ENCODE measurements at regions not wholly inside any gene's neighbourhood (a gene's known extent, or its start where the extent isn't known, plus 50 kb on each side); places are given as distances from the start of the nearest gene placed in this dataset.

GRCh38 chr18:41315134-41315533 lies 639.9 kb upstream of the PIK3C3 start:
- Histone ChIP-seq H3K9me2 (replicated peaks; ENCODE audit: low read length) (no peaks in the 10 kb centered on the region), H3K9ac (ENCODE audit: low read length) (no peak overlapping the region), H3K4me2 (ENCODE audit: low read length) (no peak overlapping the region), H4K20me1 (ENCODE audit: low read length) (no peaks in the 10 kb centered on the region), H3K27ac (ENCODE audit: low read length) (no peak overlapping the region), H3K79me2 (ENCODE audit: low read length) (no peaks in the 10 kb centered on the region), H3K4me1 (ENCODE audit: insufficient read depth, low read length) (no peaks in the 10 kb centered on the region), H3K27me3 (ENCODE audit: low read length) (no peaks in the 10 kb centered on the region), H3K9me3 (ENCODE audit: low read length) (no peaks in the 10 kb centered on the region), H2AFZ (ENCODE audit: low read length) (no peak overlapping the region), H3K4me3 (ENCODE audit: low read length) (no peak overlapping the region), H3K36me3 (ENCODE audit: low read depth, low read length) (no peaks in the 10 kb centered on the region), H3F3A (ENCODE audit: low read length, unreplicated experiment) (no peaks in the 10 kb centered on the region)
- BruUV-seq (replicated peaks), result no TSS peak
- CTCF ChIA-PET, result no interaction called here
- DNase-seq, result no peak
- POLR2A ChIA-PET (ENCODE audit: unreplicated experiment), result no interaction called here
- intact Hi-C loops (cut with micrococcal nuclease), result no loop called here
- TF ChIP-seq EZH2phosphoT487 (IDR thresholded peaks at IDR 0.05; ENCODE audit: borderline replicate concordance, low read length) (no peak), EZH2 (IDR thresholded peaks at IDR 0.05; ENCODE audit: low read length, unreplicated experiment) (no peak)
- TF ChIP-seq, protein P1, sequence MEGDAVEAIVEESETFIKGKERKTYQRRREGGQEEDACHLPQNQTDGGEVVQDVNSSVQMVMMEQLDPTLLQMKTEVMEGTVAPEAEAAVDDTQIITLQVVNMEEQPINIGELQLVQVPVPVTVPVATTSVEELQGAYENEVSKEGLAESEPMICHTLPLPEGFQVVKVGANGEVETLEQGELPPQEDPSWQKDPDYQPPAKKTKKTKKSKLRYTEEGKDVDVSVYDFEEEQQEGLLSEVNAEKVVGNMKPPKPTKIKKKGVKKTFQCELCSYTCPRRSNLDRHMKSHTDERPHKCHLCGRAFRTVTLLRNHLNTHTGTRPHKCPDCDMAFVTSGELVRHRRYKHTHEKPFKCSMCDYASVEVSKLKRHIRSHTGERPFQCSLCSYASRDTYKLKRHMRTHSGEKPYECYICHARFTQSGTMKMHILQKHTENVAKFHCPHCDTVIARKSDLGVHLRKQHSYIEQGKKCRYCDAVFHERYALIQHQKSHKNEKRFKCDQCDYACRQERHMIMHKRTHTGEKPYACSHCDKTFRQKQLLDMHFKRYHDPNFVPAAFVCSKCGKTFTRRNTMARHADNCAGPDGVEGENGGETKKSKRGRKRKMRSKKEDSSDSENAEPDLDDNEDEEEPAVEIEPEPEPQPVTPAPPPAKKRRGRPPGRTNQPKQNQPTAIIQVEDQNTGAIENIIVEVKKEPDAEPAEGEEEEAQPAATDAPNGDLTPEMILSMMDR (conservative IDR thresholded peaks at IDR 0.05; ENCODE audit: low read depth, low read length), result no peak
- ATAC-seq, result no peak

DNA sequence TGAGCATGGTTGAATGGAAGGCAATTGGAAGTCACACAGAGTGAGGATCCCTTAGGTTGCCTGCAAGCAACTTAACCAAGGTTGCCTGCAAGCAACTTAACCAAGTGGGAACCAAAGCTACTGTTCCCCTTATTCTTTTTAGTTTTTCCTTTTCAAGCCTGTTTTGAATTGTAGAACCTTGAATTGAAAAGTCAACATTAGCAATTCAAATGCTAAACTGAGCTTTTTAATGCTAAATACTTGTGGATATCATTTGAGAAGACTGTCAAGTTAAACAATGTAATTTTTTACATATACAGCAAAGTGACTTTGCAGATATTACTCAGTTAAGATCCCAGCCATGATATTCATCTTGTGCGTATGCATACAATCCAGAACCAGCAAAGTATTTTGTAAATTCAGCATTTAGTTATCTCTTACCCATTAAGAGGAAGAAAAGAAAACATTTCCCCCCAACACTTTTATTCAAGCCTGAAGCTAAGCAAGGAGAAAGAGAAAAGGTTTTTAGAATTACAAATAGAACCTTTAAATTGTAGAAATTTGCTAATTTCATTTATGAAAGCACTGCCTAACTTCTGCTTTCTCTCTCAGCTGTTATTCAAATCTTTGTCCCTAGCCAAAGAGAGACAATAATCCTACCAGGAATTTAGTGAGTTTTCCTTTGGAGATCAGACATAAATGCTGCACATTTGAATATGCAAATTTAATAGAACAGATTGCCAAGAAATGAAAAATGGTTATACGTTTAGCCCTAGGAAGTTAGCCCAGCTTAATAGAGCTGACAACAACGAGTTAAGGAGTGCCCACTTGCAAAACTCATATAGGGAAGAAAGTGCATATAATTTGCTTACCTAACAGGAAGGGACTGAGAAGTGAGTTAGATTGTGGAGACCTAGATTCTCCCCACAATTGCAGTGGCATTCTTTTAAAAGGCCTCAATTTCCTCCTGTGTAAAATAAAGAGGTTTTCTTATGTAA lies 643.2 kb upstream of the PIK3C3 start:
- Histone ChIP-seq H3K27ac (ENCODE audit: low read length) (no peak overlapping the region), H3K4me2 (ENCODE audit: low read length) (no peak overlapping the region), H3K27me3 (ENCODE audit: low read length) (no peaks in the 10 kb centered on the region), H3K9me3 (ENCODE audit: low read length) (no peaks in the 10 kb centered on the region), H3K9ac (ENCODE audit: low read length) (no peak overlapping the region), H3F3A (ENCODE audit: low read length, unreplicated experiment) (no peaks in the 10 kb centered on the region), H3K36me3 (ENCODE audit: low read depth, low read length) (no peaks in the 10 kb centered on the region), H3K4me3 (ENCODE audit: low read length) (no peak overlapping the region), H3K9me2 (replicated peaks; ENCODE audit: low read length) (no peaks in the 10 kb centered on the region), H2AFZ (ENCODE audit: low read length) (no peak overlapping the region), H3K79me2 (ENCODE audit: low read length) (no peaks in the 10 kb centered on the region), H4K20me1 (ENCODE audit: low read length) (no peaks in the 10 kb centered on the region), H3K4me1 (ENCODE audit: insufficient read depth, low read length) (no peaks in the 10 kb centered on the region)
- no peak for TF ChIP-seq EZH2phosphoT487 (IDR thresholded peaks at IDR 0.05; ENCODE audit: borderline replicate concordance, low read length)
- no peak for TF ChIP-seq EZH2 (IDR thresholded peaks at IDR 0.05; ENCODE audit: low read length, unreplicated experiment)
- TF ChIP-seq, protein P1 (conservative IDR thresholded peaks at IDR 0.05; ENCODE audit: low read depth, low read length), result no peak
- no TSS peak for BruUV-seq (replicated peaks)
- ATAC-seq (no peak), DNase-seq (no peak)
- intact Hi-C loops (cut with micrococcal nuclease), result no loop called here
- ChIA-PET CTCF (no interaction called here), POLR2A (ENCODE audit: unreplicated experiment) (no interaction called here)

- Histone ChIP-seq H3K4me1 (ENCODE audit: insufficient read depth, low read length) (no peaks in the 10 kb centered on the region), H3K4me2 (ENCODE audit: low read length) (no peak overlapping the region), H3K27ac (ENCODE audit: low read length) (no peak overlapping the region), H3K9me3 (ENCODE audit: low read length) (no peaks in the 10 kb centered on the region), H3K79me2 (ENCODE audit: low read length) (no peaks in the 10 kb centered on the region), H3K9me2 (replicated peaks; ENCODE audit: low read length) (no peaks in the 10 kb centered on the region), H3K27me3 (ENCODE audit: low read length) (no peaks in the 10 kb centered on the region), H3K4me3 (ENCODE audit: low read length) (no peak overlapping the region), H3K9ac (ENCODE audit: low read length) (no peak overlapping the region), H2AFZ (ENCODE audit: low read length) (no peak overlapping the region), H3K36me3 (ENCODE audit: low read depth, low read length) (no peaks in the 10 kb centered on the region), H4K20me1 (ENCODE audit: low read length) (no peaks in the 10 kb centered on the region), H3F3A (ENCODE audit: low read length, unreplicated experiment) (no peaks in the 10 kb centered on the region)
- no peak for DNase-seq
- ChIA-PET POLR2A (ENCODE audit: unreplicated experiment) (no interaction called here), CTCF (no interaction called here)
- ATAC-seq, result no peak
- TF ChIP-seq EZH2 (IDR thresholded peaks at IDR 0.05; ENCODE audit: low read length, unreplicated experiment) (no peak), EZH2phosphoT487 (IDR thresholded peaks at IDR 0.05; ENCODE audit: borderline replicate concordance, low read length) (no peak)
- TF ChIP-seq, protein P1 (conservative IDR thresholded peaks at IDR 0.05; ENCODE audit: low read depth, low read length), result no peak
- no TSS peak for BruUV-seq (replicated peaks)
- intact Hi-C loops (cut with micrococcal nuclease), result no loop called here
These were observed 657.3 kb upstream of the PIK3C3 start for GRCh38 chr18:41297740-41298139.
